ACC112 (cell line): ENCODE measurements at regions not wholly inside any gene's neighbourhood (a gene's known extent, or its start where the extent isn't known, plus 50 kb on each side); places are given as distances from the start of the nearest gene placed in this dataset.
A peak's percentile ranks its signal among the peaks of the same experiment; 100 is the strongest.
"Not testable (repeated sequence)": the region's sequence is repeated elsewhere in the genome, so short reads cannot be mapped to it uniquely, and the experiment has no call there.

Experiments
- H2AFZ ChIP-seq: fragments of 200-600 bp; sonication (generic); one replicate; pipeline ENCODE4 v1.6.0; 2017; ENCODE audit warnings: antibody characterized with exemption, low read length; ENCODE audit not compliant: unreplicated experiment
- H3K27ac ChIP-seq: fragments of 200-600 bp; sonication (generic); 2 replicates; pipeline ENCODE4 v1.5.1; 2014; ENCODE audit warnings: low read depth, mild to moderate bottlenecking, antibody characterized with exemption, low read length, moderate library complexity
- H3K27me3 ChIP-seq: fragments of 200-600 bp; sonication (generic); 2 replicates; pipeline ENCODE4 v1.6.1; 2014; ENCODE audit warnings: mild to moderate bottlenecking, antibody characterized with exemption, low read length, moderate library complexity, mixed read lengths; ENCODE audit not compliant: insufficient read depth
- H3K36me3 ChIP-seq: fragments of 200-600 bp; sonication (generic); 2 replicates; pipeline ENCODE4 v1.6.1; 2016; ENCODE audit warnings: mild to moderate bottlenecking, antibody characterized with exemption, low read length, moderate library complexity, mixed read lengths; ENCODE audit not compliant: insufficient read depth
- H3K4me1 ChIP-seq: fragments of 200-600 bp; sonication (generic); one replicate; pipeline ENCODE4 v1.6.1; 2016; ENCODE audit warnings: low read length, mixed read lengths; ENCODE audit not compliant: insufficient read depth, unreplicated experiment, control insufficient read depth
- H3K4me3 ChIP-seq: fragments of 200-600 bp; sonication (generic); 2 replicates; pipeline ENCODE4 v1.5.1; 2014; ENCODE audit warnings: mild to moderate bottlenecking, low read depth, low read length
- H3K79me2 ChIP-seq: fragments of 200-600 bp; sonication (generic); one replicate; pipeline ENCODE4 v1.6.0; 2016; ENCODE audit warnings: low read length; ENCODE audit not compliant: control insufficient read depth, unreplicated experiment, insufficient read depth

- H2AFZ ChIP-seq: no peak overlapping the region
- no peaks in the 10 kb centered on the region for H3K36me3 ChIP-seq
- H3K4me3 ChIP-seq: no peak overlapping the region
Observed at GRCh38 chr2:58606799-58607198, 365.7 kb upstream of the FANCL start.

GRCh38 chr2:58604096-58604495 is 363.0 kb upstream of the FANCL start:
- Histone ChIP-seq H3K36me3 (no peaks in the 10 kb centered on the region), H3K4me3 (no peak overlapping the region), H2AFZ (peak overlapping the region; percentile 30), H3K27ac (peak overlapping the region; percentile 17; the same call in 1 of the 2 replicates), H3K79me2 (no peaks in the 10 kb centered on the region), H3K4me1 (peaks cover 16% of the 10 kb centered on the region), H3K27me3 (no peaks in the 10 kb centered on the region)

More at GRCh38 chr2:58606799-58607198, 365.7 kb upstream of the FANCL start:
- peaks cover 7% of the 10 kb centered on the region for H3K4me1 ChIP-seq
- no peak overlapping the region for H3K27ac ChIP-seq
- no peaks in the 10 kb centered on the region for H3K27me3 ChIP-seq
- H3K79me2 ChIP-seq: no peaks in the 10 kb centered on the region

GRCh38 chr2:58601017-58601416 is 359.9 kb upstream of the FANCL start:
- Histone ChIP-seq H3K36me3 (no peaks in the 10 kb centered on the region), H3K4me1 (peaks cover 15% of the 10 kb centered on the region), H2AFZ (peak overlapping the region; percentile 8), H3K27me3 (no peaks in the 10 kb centered on the region), H3K4me3 (no peak overlapping the region), H3K79me2 (no peaks in the 10 kb centered on the region), H3K27ac (peak overlapping the region; percentile 52; the same call in 1 of the 2 replicates)

- H3K4me3 ChIP-seq: no peak overlapping the region
- H3K36me3 ChIP-seq: no peaks in the 10 kb centered on the region
- no peaks in the 10 kb centered on the region for H3K79me2 ChIP-seq
- no peak overlapping the region for H3K27ac ChIP-seq
- H3K4me1 ChIP-seq: peaks cover 25% of the 10 kb centered on the region
- H3K27me3 ChIP-seq: no peaks in the 10 kb centered on the region
- no peak overlapping the region for H2AFZ ChIP-seq
Observed at GRCh38 chr2:58598171-58598570, 357.0 kb upstream of the FANCL start.

GRCh38 chr2:58595714-58596113 is 354.6 kb upstream of the FANCL start:
- no peaks in the 10 kb centered on the region for H3K36me3 ChIP-seq
- H2AFZ ChIP-seq: no peak overlapping the region
- H3K4me1 ChIP-seq: peaks cover 18% of the 10 kb centered on the region
- H3K79me2 ChIP-seq: no peaks in the 10 kb centered on the region
- H3K27ac ChIP-seq: no peak overlapping the region
- no peaks in the 10 kb centered on the region for H3K27me3 ChIP-seq
- no peak overlapping the region for H3K4me3 ChIP-seq

- Histone ChIP-seq H3K27me3 (no peaks in the 10 kb centered on the region), H2AFZ (no peak overlapping the region)
Observed at GRCh38 chr2:58594762-58595161, 353.6 kb upstream of the FANCL start.

GRCh38 chr2:58594175-58594574 is 353.1 kb upstream of the FANCL start:
- H3K4me1 ChIP-seq: peaks cover 13% of the 10 kb centered on the region
- no peaks in the 10 kb centered on the region for H3K27me3 ChIP-seq
- no peak overlapping the region for H2AFZ ChIP-seq
- H3K27ac ChIP-seq: no peak overlapping the region
- no peak overlapping the region for H3K4me3 ChIP-seq
- H3K36me3 ChIP-seq: no peaks in the 10 kb centered on the region
- H3K79me2 ChIP-seq: no peaks in the 10 kb centered on the region

More at GRCh38 chr2:58594762-58595161, 353.6 kb upstream of the FANCL start:
- Histone ChIP-seq H3K4me3 (no peak overlapping the region), H3K27ac (no peak overlapping the region), H3K36me3 (no peaks in the 10 kb centered on the region), H3K79me2 (no peaks in the 10 kb centered on the region), H3K4me1 (peaks cover 13% of the 10 kb centered on the region)

- H3K4me1 ChIP-seq, H2AFZ ChIP-seq, H3K36me3 ChIP-seq, H3K4me3 ChIP-seq, H3K79me2 ChIP-seq, H3K27ac ChIP-seq, H3K27me3 ChIP-seq: not testable (repeated sequence)
Observed at GRCh38 chr2:58586178-58586577, 345.1 kb upstream of the FANCL start.

- Histone ChIP-seq H3K79me2 (no peaks in the 10 kb centered on the region), H3K4me1 (no peaks in the 10 kb centered on the region), H3K36me3 (no peaks in the 10 kb centered on the region), H2AFZ (no peak overlapping the region), H3K4me3 (no peak overlapping the region), H3K27ac (no peak overlapping the region), H3K27me3 (no peaks in the 10 kb centered on the region)
Observed at GRCh38 chr2:58585233-58585632, 344.1 kb upstream of the FANCL start.

GRCh38 chr2:58584606-58585118 is 343.5 kb upstream of the FANCL start:
- Histone ChIP-seq H3K36me3 (no peaks in the 10 kb centered on the region), H3K79me2 (no peaks in the 10 kb centered on the region), H3K27me3 (no peaks in the 10 kb centered on the region), H3K4me3 (no peak overlapping the region), H3K27ac (no peak overlapping the region), H2AFZ (no peak overlapping the region), H3K4me1 (no peaks in the 10 kb centered on the region)

- peaks cover 7% of the 10 kb centered on the region for H3K4me1 ChIP-seq
- no peaks in the 10 kb centered on the region for H3K36me3 ChIP-seq
- H3K27ac ChIP-seq: no peak overlapping the region
- no peaks in the 10 kb centered on the region for H3K27me3 ChIP-seq
- H2AFZ ChIP-seq: no peak overlapping the region
- H3K79me2 ChIP-seq: no peaks in the 10 kb centered on the region
- no peak overlapping the region for H3K4me3 ChIP-seq
Observed at GRCh38 chr2:58578276-58578675, 337.2 kb upstream of the FANCL start.
